ENCODE measurements at regions not wholly inside any gene's neighbourhood (a gene's known extent, or its start where the extent isn't known, plus 50 kb on each side); places are given as distances from the start of the nearest gene placed in this dataset.
"Not testable (repeated sequence)": the region's sequence is repeated elsewhere in the genome, so short reads cannot be mapped to it uniquely, and the experiment has no call there.

DNA sequence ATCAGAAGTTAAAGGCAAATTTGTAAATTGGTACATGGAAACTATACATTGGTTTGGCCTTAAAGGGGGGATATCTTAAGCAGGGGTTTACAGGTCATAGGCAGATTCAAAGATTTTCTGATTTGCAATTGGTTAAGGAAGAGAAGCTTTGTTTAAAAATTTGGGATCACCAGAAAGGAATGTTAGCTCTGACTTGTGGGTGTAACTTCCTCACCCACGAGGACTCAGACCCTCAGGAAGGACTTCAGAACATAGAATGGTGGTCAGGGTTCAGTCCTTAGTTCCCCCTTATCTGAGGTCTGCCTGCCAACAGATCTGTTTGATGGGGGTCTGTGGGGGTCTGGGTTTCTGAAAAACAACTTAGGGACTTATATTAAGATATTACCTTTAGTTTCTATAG is 427.4 kb upstream of the DIPK2B start:
- no peak for DNase-seq

DNA sequence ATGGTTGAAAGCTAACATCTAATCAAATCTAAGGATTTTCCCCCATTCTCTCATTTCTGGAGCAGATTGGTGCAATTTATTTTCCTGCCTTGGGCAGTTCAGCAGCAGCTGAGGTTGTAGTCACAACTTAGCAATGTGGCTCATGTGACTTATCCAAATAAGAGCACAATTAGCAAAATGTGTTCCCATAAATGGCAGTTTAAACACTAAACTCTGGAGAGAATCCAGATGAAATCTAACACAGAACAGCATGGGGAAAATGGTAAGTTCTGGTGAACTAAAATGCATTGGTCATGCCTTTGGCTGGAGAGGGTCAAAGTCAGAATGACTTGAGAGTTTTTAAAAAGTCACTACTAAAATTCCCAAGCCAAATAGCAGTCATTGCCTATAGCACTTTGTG is 422.6 kb upstream of the DIPK2B start:
- DNase-seq, result no peak

DNA sequence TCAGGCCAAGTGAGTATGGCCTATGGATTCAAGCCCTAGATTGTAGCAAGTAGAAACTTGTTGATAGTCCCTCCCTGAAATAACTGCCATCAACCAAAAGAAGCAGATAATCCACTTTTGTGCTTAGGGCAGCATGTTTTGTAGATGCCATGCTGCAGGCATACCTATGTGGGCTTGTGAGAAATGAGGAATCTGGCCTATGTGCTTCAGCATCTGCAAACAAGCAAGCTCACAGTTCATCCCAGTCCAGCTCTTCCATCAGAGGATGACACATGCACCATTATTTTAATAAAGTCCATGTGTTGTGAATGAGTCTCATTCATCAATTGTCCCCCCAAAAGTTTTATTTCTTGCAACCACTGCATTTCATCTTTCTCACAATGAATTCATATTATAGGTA is 421.9 kb upstream of the DIPK2B start:
- no peak for DNase-seq

DNA sequence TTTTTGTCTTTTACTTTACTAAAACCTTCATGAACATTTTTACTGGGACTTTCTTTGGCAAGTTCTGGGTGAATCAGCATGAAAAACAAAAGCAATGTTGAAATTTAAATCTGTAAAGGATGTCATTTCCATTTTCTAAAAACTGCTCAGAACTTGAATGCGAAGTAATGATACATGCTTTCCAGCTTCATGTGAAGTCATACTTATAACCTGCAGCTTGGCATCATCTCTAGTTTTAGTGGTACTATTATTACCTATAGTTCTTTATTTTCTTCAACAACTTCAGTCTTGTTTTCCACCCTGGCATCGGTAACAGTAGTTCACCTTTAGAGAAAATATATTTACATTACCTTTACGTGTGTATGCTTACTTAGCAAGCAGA is 421.4 kb upstream of the DIPK2B start:
- no peak for DNase-seq

DNA sequence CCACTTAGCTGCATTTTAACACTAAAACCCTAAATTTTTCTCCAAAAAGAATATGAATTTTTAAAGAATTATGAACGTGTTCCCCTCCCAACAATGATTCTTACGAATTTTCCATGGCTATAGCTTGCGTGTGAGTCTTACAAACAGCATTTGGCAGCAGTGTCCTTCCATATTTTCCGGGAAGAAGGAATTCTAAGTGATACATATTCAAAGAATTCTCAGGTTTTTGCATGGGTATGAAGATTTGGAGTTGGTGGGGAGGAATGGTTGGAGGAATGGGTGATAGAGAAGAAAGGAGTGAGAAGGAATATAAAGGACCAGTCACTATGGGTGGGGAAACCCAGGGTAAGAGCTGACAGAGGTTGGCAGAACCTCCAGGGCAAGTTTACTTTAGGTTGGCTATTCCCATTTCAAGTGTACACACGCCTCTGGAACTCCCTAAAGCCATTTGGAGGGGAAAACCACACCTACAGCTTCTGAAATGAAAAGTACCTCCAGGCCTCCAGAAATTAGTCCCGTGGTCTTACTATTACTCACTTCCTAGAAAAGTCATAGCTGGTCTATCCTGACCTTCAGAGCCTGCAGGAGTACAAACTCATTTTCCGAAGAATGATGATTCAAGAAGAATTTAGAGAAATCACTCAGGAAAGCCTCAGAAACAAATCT is 420.8 kb upstream of the DIPK2B start:
- DNase-seq, result no peak

- no peak for DNase-seq
Measured at GRCh38 chrX:45619290-45619689, 418.6 kb upstream of the DIPK2B start.

- DNase-seq, result not testable (repeated sequence)
Measured at GRCh38 chrX:45615591-45615990, 414.9 kb upstream of the DIPK2B start.

- no peak for DNase-seq
Measured at GRCh38 chrX:45614853-45615252, 414.2 kb upstream of the DIPK2B start.

DNA sequence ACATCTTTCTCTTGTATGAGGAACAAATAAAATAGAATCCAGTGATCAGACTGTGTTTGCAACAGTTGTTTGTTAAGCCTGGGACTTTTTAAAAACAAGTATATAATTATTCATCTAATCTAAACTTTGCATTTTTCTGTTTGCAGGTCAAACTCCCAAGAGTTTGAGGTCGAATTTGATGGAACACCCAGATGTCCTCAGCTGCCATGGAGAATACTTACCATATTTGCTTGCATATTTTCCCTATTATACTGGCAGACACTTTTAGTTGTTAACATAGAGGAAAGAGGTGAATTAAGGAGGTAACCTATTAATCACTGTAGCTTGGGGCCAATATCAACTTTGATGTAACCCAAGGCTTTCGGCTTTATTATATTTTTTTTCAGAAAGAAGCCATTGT is 401.5 kb upstream of the DIPK2B start:
- no peak for DNase-seq

DNA sequence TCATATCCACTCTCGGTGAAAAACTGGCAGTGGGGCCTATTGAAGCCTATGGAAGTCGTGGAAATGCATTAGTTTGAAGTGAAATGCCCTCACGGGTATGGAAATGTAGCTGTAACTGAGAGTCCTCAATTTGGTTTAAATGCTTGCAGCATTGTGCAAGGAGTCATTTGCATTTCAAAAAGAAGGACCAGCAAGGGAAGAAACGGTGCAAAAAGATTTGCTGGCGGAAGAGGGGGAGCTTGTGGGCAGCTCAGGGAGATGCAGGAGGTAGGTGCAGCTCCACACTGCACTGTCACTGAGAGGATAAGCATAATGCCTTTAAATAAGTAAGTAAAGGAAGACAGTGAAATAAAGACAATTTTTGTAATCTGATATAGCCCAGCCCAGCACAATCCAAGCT is 400.4 kb upstream of the DIPK2B start:
- no peak for DNase-seq

GRCh38 chrX:45598861-45599260 is 398.2 kb upstream of the DIPK2B start:
- no peak for DNase-seq

DNA sequence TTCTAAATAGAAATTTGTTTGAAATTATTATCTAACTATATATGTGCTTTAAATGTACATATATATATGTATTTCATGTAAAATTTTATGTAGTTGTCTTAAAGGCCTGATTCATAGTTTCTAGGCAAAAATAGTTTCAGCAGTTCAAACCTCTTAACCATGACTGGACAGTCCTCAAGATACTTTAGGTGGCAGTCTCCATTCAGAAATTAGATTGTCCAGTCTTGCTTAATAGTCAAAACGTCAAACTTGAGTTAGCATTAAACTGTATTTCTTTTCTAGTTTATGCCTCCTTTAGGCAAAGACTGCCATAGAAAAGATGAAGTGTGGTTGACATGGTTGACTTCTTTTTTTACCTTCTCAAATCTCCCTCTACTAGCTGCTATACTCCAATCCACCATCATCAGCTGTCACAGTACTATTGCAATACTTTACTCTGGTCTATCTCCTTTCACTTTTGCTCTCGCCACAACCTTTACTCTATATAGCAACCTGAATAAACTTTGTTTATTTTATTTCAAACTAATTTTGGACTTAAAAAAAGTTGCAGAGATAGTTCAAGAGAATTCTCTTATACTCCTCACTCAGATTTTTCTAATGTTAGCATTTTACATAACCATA is 395.6 kb upstream of the DIPK2B start:
- DNase-seq, result no peak

GRCh38 chrX:45592101-45592500 is 391.4 kb upstream of the DIPK2B start:
- no peak for DNase-seq

DNA sequence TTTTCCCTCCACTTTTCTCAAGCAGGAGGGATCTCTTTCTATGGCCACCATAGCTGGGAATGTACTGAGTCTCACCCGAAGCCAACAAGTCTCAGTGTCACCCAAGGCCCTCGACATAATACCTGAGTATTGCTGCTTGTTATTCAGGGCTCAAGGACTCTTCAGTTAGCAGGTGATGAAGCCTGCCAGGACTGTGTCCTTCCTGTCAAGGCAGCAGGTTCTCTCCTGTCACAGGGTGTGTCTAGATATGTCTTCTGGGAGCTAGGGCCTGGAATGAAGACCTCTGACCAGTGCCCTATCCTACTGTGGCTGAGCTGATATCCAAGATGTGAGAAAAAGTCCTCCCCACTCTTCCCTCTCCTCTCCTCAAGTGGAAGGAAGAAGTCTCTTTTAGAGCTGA is 391.0 kb upstream of the DIPK2B start:
- DNase-seq, result no peak

DNA sequence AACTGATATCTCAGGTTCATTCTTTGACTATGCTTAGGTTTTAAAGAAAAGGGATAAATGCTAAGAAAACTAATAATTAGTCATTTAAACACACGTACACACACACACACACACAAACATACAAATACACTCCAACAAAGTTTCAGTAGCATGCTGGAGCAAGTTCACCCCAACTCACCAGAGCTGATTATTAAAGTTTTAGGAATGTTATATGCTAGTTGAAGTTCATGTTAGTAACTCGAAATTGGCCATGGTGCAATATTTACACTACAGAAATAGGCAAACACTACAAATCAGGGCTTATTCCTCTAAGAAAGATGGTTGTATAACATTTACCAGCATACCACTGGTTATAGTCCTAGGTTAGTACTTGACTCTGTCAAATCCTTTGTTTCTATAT is 384.0 kb upstream of the DIPK2B start:
- DNase-seq, result no peak

- DNase-seq, result no peak
Measured at GRCh38 chrX:45577361-45577760, 376.7 kb upstream of the DIPK2B start.

DNA sequence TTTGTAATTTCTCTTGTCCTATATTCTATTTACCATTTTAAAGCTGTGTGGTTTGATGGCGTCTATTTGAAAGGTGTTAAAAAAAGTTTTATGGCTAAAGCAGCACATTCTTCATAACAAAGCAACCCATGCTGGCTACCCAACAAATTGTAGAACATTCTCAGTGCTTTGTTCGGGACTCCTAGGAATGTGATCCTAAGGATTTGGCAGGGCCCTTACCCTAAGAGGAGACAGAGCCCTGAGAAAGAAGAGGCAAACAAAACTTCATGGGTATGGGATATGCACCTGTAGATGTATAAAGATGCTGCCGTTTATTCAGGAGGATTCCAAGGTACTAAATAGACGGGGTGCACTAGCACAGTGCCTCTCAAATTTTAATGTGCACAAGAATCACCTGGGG is 370.8 kb upstream of the DIPK2B start:
- no peak for DNase-seq

DNA sequence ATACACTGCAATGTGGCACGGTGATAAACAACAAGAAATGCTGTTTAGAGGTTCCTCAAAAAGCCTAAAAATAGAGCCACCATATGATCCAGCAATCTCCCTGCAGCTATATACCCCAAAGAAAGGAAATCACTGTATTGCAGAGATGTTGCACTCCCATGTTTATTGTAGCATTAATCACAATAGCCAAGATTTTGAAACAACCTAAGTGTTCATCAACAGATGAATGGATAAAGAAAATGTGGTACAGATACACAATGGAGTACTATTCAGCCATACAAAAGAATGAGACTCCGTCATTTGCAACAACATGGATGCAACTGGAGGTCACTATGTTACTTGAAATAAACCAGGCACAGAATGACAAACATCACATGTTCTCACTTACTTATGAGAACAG is 365.8 kb upstream of the DIPK2B start:
- DNase-seq, result no peak

GRCh38 chrX:45557387-45557786 is 356.7 kb upstream of the DIPK2B start:
- DNase-seq, result no peak

- DNase-seq, result no peak
Measured at GRCh38 chrX:45554736-45555135, 354.1 kb upstream of the DIPK2B start.

DNA sequence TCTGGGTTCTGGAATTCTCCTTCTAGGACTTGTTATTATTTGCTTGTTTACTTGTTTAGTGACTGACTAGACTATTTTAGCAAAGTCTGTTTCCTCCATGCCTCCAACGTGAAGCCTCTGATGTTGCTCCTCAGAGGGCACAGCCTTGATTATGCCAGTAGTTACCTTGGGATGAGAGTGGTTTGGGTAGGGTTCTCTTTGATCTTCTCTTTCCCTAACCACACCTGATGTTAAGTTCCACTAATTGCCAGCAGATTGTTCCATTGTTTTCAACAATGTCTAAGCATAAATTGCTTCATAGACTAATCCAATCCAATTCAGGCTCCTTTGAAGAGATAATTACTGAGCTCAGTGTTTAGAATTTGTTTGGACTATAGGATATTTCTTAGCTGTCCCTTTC is 352.7 kb upstream of the DIPK2B start:
- DNase-seq, result no peak

- DNase-seq, result not testable (repeated sequence)
Measured at GRCh38 chrX:45546697-45547096, 346.0 kb upstream of the DIPK2B start.

DNA sequence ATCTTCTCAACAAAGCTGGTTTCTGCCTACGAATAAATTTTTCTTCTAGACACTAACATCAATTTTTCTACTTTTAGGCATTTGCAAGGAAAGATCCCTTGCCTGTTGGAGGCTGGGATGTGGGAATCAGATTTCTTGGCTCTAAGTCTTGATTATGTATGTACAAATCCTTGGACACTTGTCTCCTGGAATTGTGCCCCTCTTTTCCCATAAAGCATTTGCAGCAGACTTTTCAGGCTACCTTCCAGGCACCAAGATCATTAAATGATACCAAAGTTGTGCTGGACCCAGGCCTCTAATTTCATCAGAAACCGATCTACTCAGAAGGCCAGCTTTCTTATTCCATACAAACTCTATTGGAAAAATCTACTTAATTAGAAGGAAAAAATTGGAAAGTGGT is 339.5 kb upstream of the DIPK2B start:
- no peak for DNase-seq

DNA sequence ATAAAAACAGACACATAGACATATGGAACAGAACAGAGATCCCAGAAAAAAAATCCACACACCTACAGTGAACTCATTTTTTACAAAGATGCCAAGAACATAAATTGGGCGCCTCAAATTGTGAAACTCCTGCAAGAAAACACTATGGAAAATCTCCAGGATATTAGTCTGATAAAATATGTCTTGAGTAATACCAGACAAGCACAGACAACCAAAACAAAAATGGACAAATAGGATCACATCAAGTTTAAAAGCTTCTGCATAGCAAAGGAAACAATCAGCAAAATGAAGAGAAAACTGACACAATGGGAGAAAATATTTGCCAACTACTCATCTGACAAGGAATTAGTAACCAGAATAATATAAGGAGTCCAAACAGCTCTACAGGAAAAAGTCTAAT is 337.3 kb upstream of the DIPK2B start:
- DNase-seq, result no peak

- no peak for DNase-seq
Measured at GRCh38 chrX:45527834-45528233, 327.2 kb upstream of the DIPK2B start.

Measured in activated effector memory CD4-positive, alpha-beta T cell treated with anti-CD3 and anti-CD28 coated beads, Interleukin-2, amount 50 U/mL, for 16 hours (primary cell).